ENCODE measurements at regions not wholly inside any gene's neighbourhood (a gene's known extent, or its start where the extent isn't known, plus 50 kb on each side); places are given as distances from the start of the nearest gene placed in this dataset.

- POLR2A ChIA-PET: no interaction called here
- CTCF ChIA-PET: interaction anchor here (0.7 to 1.2 kb wide), 3 partner anchors 9 to 224 kb away, joined by 3 to 4 read pairs (median 3); no protein-coding TSS in a partner anchor
Observed at GRCh38 chr6:111984081-111984480, 69.8 kb upstream of the CCN6 start.

DNA sequence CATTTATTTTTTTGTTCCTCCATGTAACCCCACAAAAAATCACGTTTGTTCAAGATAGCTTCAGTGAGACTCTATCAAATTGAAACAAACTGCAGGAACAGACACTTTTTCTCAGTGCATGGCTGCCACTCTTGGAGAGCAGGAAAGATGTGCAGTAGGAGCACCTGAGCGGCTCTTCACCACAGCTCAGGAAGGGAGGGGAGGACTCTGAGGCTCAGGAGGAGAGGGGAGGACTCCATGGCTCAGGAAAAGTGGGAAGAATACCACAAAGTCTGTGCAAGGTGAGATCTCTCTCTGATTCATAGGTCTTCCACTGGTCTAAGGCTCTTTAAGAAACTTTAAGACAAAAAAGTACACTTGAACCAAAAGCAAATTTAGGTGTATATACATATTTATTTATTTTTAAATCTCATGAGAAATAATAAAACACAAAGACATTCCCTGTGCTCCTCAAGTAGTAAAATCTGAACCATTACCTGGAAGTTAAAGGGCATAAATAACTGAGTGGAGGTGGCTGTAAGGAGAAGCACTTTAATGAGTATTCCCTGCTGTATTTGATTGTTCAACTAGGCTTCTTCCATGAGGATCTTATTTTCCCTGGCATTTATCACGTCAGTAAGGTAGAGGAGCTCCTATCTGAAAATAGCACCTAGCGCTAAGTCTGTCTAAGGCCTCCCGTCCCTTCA lies 69.2 kb upstream of the CCN6 start:
- CTCF ChIA-PET: interaction anchor here (0.7 to 1.2 kb wide), 4 partner anchors 8 to 225 kb away, joined by 3 to 4 read pairs (median 3); no protein-coding TSS in a partner anchor
- POLR2A ChIA-PET: no interaction called here

- ChIA-PET CTCF (interaction anchor here (0.9 kb wide), 1 partner anchor 11 kb away, joined by 3 read pairs; no protein-coding TSS in a partner anchor), POLR2A (no interaction called here)
Observed at GRCh38 chr6:111985202-111985731, 68.6 kb upstream of the CCN6 start.

DNA sequence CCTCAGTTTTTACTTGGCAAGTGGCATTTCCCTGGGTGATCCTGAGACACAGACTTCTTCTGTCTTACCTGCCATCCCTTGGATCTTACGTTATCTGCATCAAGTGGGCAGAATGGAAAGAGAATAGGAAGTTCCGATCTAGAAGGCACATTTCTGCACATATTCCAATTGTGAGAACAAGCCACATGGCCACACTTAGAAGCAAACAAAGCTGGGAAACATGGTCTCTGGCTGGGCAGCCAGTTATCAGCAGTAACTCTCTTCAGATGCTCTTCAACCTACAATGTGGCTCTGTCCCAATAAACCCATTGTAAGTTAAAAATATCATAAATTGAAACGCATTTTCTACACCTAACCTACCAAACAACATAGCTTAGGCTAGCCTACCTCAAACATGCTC lies 67.3 kb upstream of the CCN6 start:
- CTCF ChIA-PET: no interaction called here
- POLR2A ChIA-PET: no interaction called here

DNA sequence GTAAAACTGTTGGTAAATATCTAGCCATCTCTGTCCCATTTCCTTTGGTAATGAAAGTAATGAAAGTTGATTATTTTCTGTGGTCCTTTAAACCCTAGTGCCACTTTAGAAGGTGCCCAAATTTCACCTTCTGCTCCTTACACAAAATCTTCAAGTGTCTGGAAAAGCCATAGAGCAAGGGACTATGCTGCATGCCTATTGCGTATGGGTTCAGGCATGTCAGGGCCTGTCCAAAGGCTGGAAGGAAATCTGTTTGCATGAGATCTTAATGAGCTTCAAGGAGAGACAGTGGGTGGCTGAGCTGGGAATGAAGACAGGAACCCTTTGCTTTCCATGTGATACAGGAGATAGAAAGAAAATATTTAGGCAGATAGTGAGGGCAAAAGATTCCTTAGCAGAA lies 66.6 kb upstream of the CCN6 start:
- POLR2A ChIA-PET: no interaction called here
- CTCF ChIA-PET: no interaction called here

DNA sequence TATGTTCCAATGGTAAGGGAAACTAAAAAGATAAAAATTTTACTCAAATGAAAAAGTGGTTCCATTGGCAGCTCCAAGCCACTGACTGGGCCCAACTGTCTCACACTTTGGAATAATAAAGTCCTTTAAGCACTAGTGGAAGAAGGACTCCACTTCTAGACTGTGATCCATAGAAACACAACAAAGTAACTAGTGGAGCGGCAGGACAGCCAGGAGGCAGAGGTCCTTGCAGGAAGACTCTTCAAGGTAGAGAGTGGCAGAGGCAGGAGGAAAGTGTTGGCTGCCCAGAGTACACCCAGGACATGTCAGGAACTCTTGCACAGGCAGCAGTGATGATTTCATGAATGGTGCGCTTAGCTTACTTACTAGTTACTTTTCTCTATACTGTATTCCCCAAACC lies 65.0 kb upstream of the CCN6 start:
- POLR2A ChIA-PET: no interaction called here

DNA sequence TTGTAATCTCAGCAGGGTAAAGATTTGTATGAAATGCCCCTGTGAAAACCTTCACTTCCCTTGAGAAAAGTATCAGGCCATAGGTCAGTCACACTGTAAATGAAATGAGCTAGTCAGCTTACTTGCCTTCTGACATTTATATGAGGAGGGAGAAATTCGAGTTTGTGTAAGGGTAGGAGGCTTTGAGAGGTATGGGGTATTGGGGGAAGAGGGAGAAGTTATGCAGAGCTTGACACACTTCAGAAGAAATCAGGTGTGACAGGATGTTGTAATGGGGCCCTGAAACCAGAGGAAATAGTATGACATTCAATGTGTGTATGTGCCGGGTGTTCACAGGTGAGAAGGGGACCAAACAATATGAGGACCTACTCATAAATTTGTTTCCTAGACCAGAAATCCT lies 64.2 kb upstream of the CCN6 start:
- ChIA-PET CTCF (interaction anchor here (1.2 to 1.7 kb wide), 2 partner anchors 17 to 146 kb away, joined by 3 to 6 read pairs; no protein-coding TSS in a partner anchor), POLR2A (interaction anchor here (1.1 kb wide), 1 partner anchor 166 kb away, joined by 3 read pairs; no protein-coding TSS in a partner anchor)

More for the DNA sequence above, 65.0 kb upstream of the CCN6 start:
- CTCF ChIA-PET: interaction anchor here (0.6 to 0.7 kb wide), 2 partner anchors 14 to 217 kb away, joined by 3 to 4 read pairs; no protein-coding TSS in a partner anchor

DNA sequence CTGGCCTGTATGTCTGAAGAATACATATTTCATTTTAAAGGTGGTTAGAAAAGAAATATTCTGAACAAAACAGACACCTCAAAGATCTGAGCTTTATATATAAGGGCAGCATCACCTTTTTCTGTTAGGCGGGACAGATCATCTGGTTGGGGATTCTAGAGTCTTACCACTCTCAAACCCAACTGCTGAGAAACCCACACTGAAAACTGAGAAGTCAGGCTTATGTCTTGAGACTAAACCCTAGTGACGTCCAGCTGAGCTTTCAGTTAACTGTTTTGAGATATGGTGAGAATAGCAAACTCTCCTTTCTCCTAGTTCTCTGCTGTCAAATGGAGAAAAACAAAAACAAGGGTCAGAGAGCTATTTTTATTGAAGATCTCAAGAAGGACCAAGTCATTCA lies 63.7 kb upstream of the CCN6 start:
- ChIA-PET POLR2A (interaction anchor here (1.1 kb wide), 1 partner anchor 166 kb away, joined by 3 read pairs; no protein-coding TSS in a partner anchor), CTCF (interaction anchor here (1.2 to 1.7 kb wide), 2 partner anchors 17 to 146 kb away, joined by 3 to 6 read pairs; no protein-coding TSS in a partner anchor)

- ChIA-PET CTCF (interaction anchor here (0.8 to 1.4 kb wide), 6 partner anchors 9 to 189 kb away, joined by 3 to 4 read pairs (median 3); no protein-coding TSS in a partner anchor), POLR2A (interaction anchor here (0.5 to 2.2 kb wide), 4 partner anchors 20 to 282 kb away, joined by 3 to 7 read pairs (median 4); partner anchors contain the start of gene FYN)
Observed at GRCh38 chr6:111992851-111993250, 61.1 kb upstream of the CCN6 start.

DNA sequence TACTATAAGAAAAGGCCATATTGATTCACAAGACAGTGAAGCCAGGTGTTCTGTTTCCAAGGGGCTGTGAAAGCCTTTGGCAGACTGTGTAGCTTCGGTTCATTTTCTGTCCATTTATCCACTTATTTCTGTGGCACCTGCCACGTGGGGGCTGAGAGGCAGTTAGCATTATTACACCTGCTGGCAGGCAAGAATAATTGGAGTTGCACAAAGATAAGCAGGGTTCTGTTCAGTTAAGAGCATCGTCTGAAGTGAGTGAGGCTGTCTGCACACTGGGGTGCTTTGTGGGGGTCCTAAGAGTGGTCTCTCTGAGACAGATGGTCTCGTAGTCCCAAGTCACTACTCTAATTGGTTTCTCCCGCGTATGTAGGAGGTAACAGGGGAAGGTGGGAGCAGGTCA lies 60.6 kb upstream of the CCN6 start:
- CTCF ChIA-PET: interaction anchor here (0.8 to 1.4 kb wide), 4 partner anchors 9 to 189 kb away, joined by 3 to 4 read pairs (median 4); no protein-coding TSS in a partner anchor
- POLR2A ChIA-PET: interaction anchor here (0.5 to 2.2 kb wide), 2 partner anchors 50 to 120 kb away, joined by 6 to 7 read pairs; partner anchors contain the start of gene FYN

- ChIA-PET POLR2A (no interaction called here), CTCF (no interaction called here)
Observed at GRCh38 chr6:111994791-111995190, 59.1 kb upstream of the CCN6 start.

- ChIA-PET POLR2A (no interaction called here), CTCF (no interaction called here)
Observed at GRCh38 chr6:111995404-111995803, 58.5 kb upstream of the CCN6 start.

- ChIA-PET CTCF (interaction anchor here (0.7 to 1.2 kb wide), 4 partner anchors 134 to 291 kb away, joined by 3 to 4 read pairs (median 4); no protein-coding TSS in a partner anchor), POLR2A (no interaction called here)
Observed at GRCh38 chr6:111996144-111996865, 57.6 kb upstream of the CCN6 start.

DNA sequence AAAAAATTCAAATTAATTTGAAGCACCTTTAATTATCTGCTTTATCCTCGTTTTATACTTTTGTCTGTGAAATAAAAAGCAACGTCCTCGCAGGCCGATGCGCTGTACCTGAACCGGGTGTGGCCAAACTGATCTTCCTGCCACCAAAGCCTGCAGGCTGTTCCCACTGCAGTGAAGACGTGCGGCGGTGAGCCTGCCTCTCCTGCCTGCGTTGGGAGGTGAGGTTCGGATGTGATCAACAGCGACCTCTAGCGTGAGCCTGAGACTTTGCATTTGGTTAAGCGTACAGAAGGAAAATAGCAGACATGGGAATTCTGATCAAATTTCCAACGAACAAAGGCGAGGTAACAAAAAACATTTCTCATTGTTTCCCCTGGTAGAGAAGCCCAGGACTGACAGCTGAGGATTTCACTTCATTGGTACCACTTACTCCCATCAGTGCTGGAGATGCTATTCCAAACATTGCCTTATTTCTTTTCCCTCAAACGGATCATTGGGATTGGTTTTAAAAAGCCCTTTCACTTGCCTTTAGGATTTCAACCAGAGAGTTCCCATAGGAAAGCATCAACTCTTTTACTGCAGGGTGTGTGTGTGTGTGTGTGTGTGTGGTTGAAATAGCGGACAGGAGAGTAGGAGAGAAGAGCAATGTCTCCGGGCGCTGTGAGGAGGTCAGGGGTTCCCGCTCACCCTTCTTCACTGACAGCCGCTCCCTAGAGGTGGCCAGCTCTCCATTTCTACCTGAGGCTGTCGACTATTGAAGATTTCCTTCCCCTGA lies 56.6 kb upstream of the CCN6 start:
- POLR2A ChIA-PET: no interaction called here
- CTCF ChIA-PET: interaction anchor here (0.6 to 1.5 kb wide), 15 partner anchors 12 to 338 kb away, joined by 3 to 4 read pairs (median 3); no protein-coding TSS in a partner anchor

- ChIA-PET POLR2A (no interaction called here), CTCF (interaction anchor here (0.6 to 1.5 kb wide), 12 partner anchors 11 to 292 kb away, joined by 3 to 4 read pairs (median 3); no protein-coding TSS in a partner anchor)
Observed at GRCh38 chr6:111997853-111998208, 56.1 kb upstream of the CCN6 start.

- POLR2A ChIA-PET: no interaction called here
- CTCF ChIA-PET: interaction anchor here (1.1 kb wide), 1 partner anchor 292 kb away, joined by 3 read pairs; no protein-coding TSS in a partner anchor
Observed at GRCh38 chr6:112002307-112002706, 51.6 kb upstream of the CCN6 start.

Data from activated CD8-positive, alpha-beta memory T cell treated with anti-CD3 and anti-CD28 coated beads for 36 hours (primary cell).